Esophagus muscularis mucosa (tissue), 4 donors: ENCODE measurements at regions not wholly inside any gene's neighbourhood (a gene's known extent, or its start where the extent isn't known, plus 50 kb on each side); places are given as distances from the start of the nearest gene placed in this dataset.

Source experiments
- DNase-seq: peaks from one replicate; pipeline ENCODE4 v3.0.0-alpha.2; 2017; ENCODE audit errors: extremely low spot score
- H3K27ac ChIP-seq, 4 donors: fragments of 200-600 bp; sonication (generic); replicated peaks in 1 of 4; 1 replicate in 3 of 4; 2 replicates in 1 of 4; pipeline ENCODE4 v1.5.1; 2016 to 2019; ENCODE audit warnings: mild to moderate bottlenecking in 1 of 4
- H3K27me3 ChIP-seq, 4 donors: fragments of 200-600 bp; sonication (generic); one replicate each; pipeline versions ENCODE4 v1.5.1 to v1.6.0; 2016 to 2019
- H3K36me3 ChIP-seq, 4 donors: fragments of 200-600 bp; sonication (generic); one replicate each; pipeline ENCODE4 v1.5.1; 2016 to 2019
- H3K4me1 ChIP-seq, 4 donors: fragments of 200-600 bp; sonication (generic); one replicate each; pipeline ENCODE4 v1.5.1; 2016 to 2019
- H3K4me3 ChIP-seq, 4 donors: fragments of 200-600 bp; sonication (generic); 1 replicate in 2 of 4; 2 replicates in 2 of 4; pipeline ENCODE4 v1.5.1; 2016 to 2019; ENCODE audit warnings: mild to moderate bottlenecking in 4 of 4, moderate library complexity in 1 of 4
- H3K9me3 ChIP-seq, 4 donors: fragments of 200-600 bp; sonication (generic); 1 replicate in 3 of 4; 2 replicates in 1 of 4; pipeline ENCODE4 v1.5.1; 2016 to 2019
- CTCF ChIP-seq, 3 experiments: fragments of 200-600 bp in 2 of 3; fragments of 450-650 bp in 1 of 3; sonication (generic) in 2 of 3; IDR thresholded peaks; one replicate each; pipeline ENCODE4 v1.5.1; 2017 to 2019; ENCODE audit warnings: antibody characterized with exemption in 3 of 3, mild to moderate bottlenecking in 2 of 3, moderate library complexity in 1 of 3
- EP300 ChIP-seq: sonication (generic); formaldehyde crosslinking; IDR thresholded peaks from one replicate; pipeline ENCODE4 v1.6.1; 2017; ENCODE audit warnings: antibody characterized with exemption
- POLR2A ChIP-seq: fragments of 450-650 bp; IDR thresholded peaks from one replicate; pipeline ENCODE4 v1.6.1; 2017; ENCODE audit warnings: antibody characterized with exemption, moderate library complexity, mild to moderate bottlenecking, low read depth
- POLR2AphosphoS5 ChIP-seq, 2 donors: sonication (generic); formaldehyde crosslinking; IDR thresholded peaks; one replicate each; pipeline ENCODE4 v1.6.1; 2017; ENCODE audit warnings: antibody characterized with exemption in 2 of 2
- WGBS: methylation state at CpG from one replicate; pipeline ENCODE4 v1.1.5; 2018; 5-methylcytosine and 5-hydroxymethylcytosine counted together
- intact Hi-C: fragments of 100-400 bp; cut with DNase I; formaldehyde crosslinking; loops from one replicate; pipeline ENCODE4 v1.15.1; 2023

- intact Hi-C loops: no loop called here
Observed at GRCh38 chr18:39329496-39330275, 1764.1 kb upstream of the CELF4 start.

GRCh38 chr18:39326772-39327171 is 1761.2 kb upstream of the CELF4 start:
- H3K27ac ChIP-seq: no peak overlapping the region
- TF ChIP-seq CTCF (IDR thresholded peaks at IDR 0.05): no peak
- TF ChIP-seq POLR2A: no peak
- TF ChIP-seq POLR2AphosphoS5 (IDR thresholded peaks at IDR 0.05): no peak
- TF ChIP-seq EP300: no peak
- no peak for DNase-seq
- 76% methylated on average over 2 of the region's 2 CpGs for WGBS
- no peaks in the 10 kb centered on the region for H3K27me3 ChIP-seq
- peaks cover 0 to 12% (median 8%) of the 10 kb centered on the region in 4 donors for H3K4me1 ChIP-seq
- H3K9me3 ChIP-seq: no peaks in the 10 kb centered on the region
- intact Hi-C loops: no loop called here
- H3K36me3 ChIP-seq: no peaks in the 10 kb centered on the region
- no peak overlapping the region for H3K4me3 ChIP-seq

More at GRCh38 chr18:39329496-39330275, 1764.1 kb upstream of the CELF4 start:
- H3K9me3 ChIP-seq: no peaks in the 10 kb centered on the region
- no peak for TF ChIP-seq POLR2AphosphoS5 (IDR thresholded peaks at IDR 0.05)
- no peak for TF ChIP-seq CTCF (IDR thresholded peaks at IDR 0.05)
- no peak for TF ChIP-seq POLR2A
- TF ChIP-seq EP300: no peak
- H3K4me1 ChIP-seq: peaks cover 0 to 12% (median 8%) of the 10 kb centered on the region in 4 donors
- H3K27me3 ChIP-seq: no peaks in the 10 kb centered on the region
- H3K36me3 ChIP-seq: no peaks in the 10 kb centered on the region
- DNase-seq: no peak
- no peak overlapping the region for H3K4me3 ChIP-seq
- no peak overlapping the region for H3K27ac ChIP-seq

GRCh38 chr18:39325973-39326372 is 1760.4 kb upstream of the CELF4 start:
- H3K27ac ChIP-seq: no peak overlapping the region
- TF ChIP-seq POLR2AphosphoS5 (IDR thresholded peaks at IDR 0.05): no peak
- TF ChIP-seq POLR2A: no peak
- no peak for TF ChIP-seq EP300
- no peak for TF ChIP-seq CTCF (IDR thresholded peaks at IDR 0.05)
- no peaks in the 10 kb centered on the region for H3K9me3 ChIP-seq
- 92% methylated on average over 1 of the region's 1 CpG for WGBS
- H3K4me3 ChIP-seq: no peak overlapping the region
- H3K36me3 ChIP-seq: no peaks in the 10 kb centered on the region
- no peaks in the 10 kb centered on the region for H3K27me3 ChIP-seq
- peaks cover 0 to 12% (median 8%) of the 10 kb centered on the region in 4 donors for H3K4me1 ChIP-seq
- no peak for DNase-seq
- intact Hi-C loops: no loop called here

- TF ChIP-seq EP300 (no peak), POLR2A (no peak), CTCF (IDR thresholded peaks at IDR 0.05) (no peak), POLR2AphosphoS5 (IDR thresholded peaks at IDR 0.05) (no peak)
- intact Hi-C loops: no loop called here
- Histone ChIP-seq H3K4me3 (no peak overlapping the region), H3K36me3 (no peaks in the 10 kb centered on the region), H3K27me3 (no peaks in the 10 kb centered on the region), H3K9me3 (no peaks in the 10 kb centered on the region), H3K27ac (no peak overlapping the region), H3K4me1 (no peaks in the 10 kb centered on the region)
- no peak for DNase-seq
Observed at GRCh38 chr18:39319141-39319540, 1753.5 kb upstream of the CELF4 start.

GRCh38 chr18:39318462-39318861 is 1752.9 kb upstream of the CELF4 start:
- no peak for DNase-seq
- intact Hi-C loops: no loop called here
- H3K36me3 ChIP-seq: no peaks in the 10 kb centered on the region
- no peaks in the 10 kb centered on the region for H3K9me3 ChIP-seq
- H3K4me1 ChIP-seq: no peaks in the 10 kb centered on the region
- H3K27ac ChIP-seq: no peak overlapping the region
- H3K27me3 ChIP-seq: no peaks in the 10 kb centered on the region
- 92% methylated on average over 2 of the region's 2 CpGs for WGBS
- H3K4me3 ChIP-seq: no peak overlapping the region
- TF ChIP-seq EP300 (no peak), POLR2A (no peak), CTCF (IDR thresholded peaks at IDR 0.05) (no peak), POLR2AphosphoS5 (IDR thresholded peaks at IDR 0.05) (no peak)
